Stimulated activated CD4-positive, alpha-beta T cell treated with anti-CD3 and anti-CD28 coated beads, Interleukin-4, amount 100 ng/mL, for 48 hours (primary cell): ENCODE measurements at regions not wholly inside any gene's neighbourhood (a gene's known extent, or its start where the extent isn't known, plus 50 kb on each side); places are given as distances from the start of the nearest gene placed in this dataset.
"Not testable (repeated sequence)": the region's sequence is repeated elsewhere in the genome, so short reads cannot be mapped to it uniquely, and the experiment has no call there.

ENCODE experiments used
- DNase-seq, 2 donors: peaks; one replicate each; pipeline ENCODE4 v3.0.0-alpha.2; 2020; ENCODE audit warnings: low read depth in 2 of 2

GRCh38 chr1:70751676-70752287 lies 295.8 kb downstream of the PTGER3 start:
- DNase-seq: not testable (repeated sequence)

GRCh38 chr1:70754701-70755100 lies 292.9 kb downstream of the PTGER3 start:
- no peak for DNase-seq

- no peak for DNase-seq
Observed at GRCh38 chr1:70760154-70760553, 287.5 kb downstream of the PTGER3 start.

GRCh38 chr1:70762386-70762785 lies 285.2 kb downstream of the PTGER3 start:
- no peak for DNase-seq

- DNase-seq: no peak
Observed at GRCh38 chr1:70764747-70765146, 282.9 kb downstream of the PTGER3 start.

GRCh38 chr1:70767377-70767776 lies 280.2 kb downstream of the PTGER3 start:
- DNase-seq: no peak

GRCh38 chr1:70768216-70768615 lies 279.4 kb downstream of the PTGER3 start:
- DNase-seq: no peak

- DNase-seq: no peak
Observed at GRCh38 chr1:70778056-70778762, 269.4 kb downstream of the PTGER3 start.

- DNase-seq: no peak
Observed at GRCh38 chr1:70778934-70779333, 268.7 kb downstream of the PTGER3 start.

GRCh38 chr1:70779571-70779970 lies 268.0 kb downstream of the PTGER3 start:
- no peak for DNase-seq

- no peak for DNase-seq
Observed at GRCh38 chr1:70785287-70785686, 262.3 kb downstream of the PTGER3 start.

GRCh38 chr1:70790232-70790923 lies 257.2 kb downstream of the PTGER3 start:
- DNase-seq: no peak

- DNase-seq: not testable (repeated sequence)
Observed at GRCh38 chr1:70795064-70795463, 252.6 kb downstream of the PTGER3 start.

GRCh38 chr1:70796298-70796697 lies 251.3 kb downstream of the PTGER3 start:
- DNase-seq: not testable (repeated sequence)

GRCh38 chr1:70802625-70803024 lies 245.0 kb downstream of the PTGER3 start:
- not testable (repeated sequence) for DNase-seq

GRCh38 chr1:70805641-70806040 lies 242.0 kb downstream of the PTGER3 start:
- DNase-seq: no peak

- DNase-seq: no peak
Observed at GRCh38 chr1:70807088-70807664, 240.4 kb downstream of the PTGER3 start.

- DNase-seq: no peak
Observed at GRCh38 chr1:70809069-70809468, 238.5 kb downstream of the PTGER3 start.

GRCh38 chr1:70811815-70812214 lies 235.8 kb downstream of the PTGER3 start:
- DNase-seq: no peak

- DNase-seq: no peak
Observed at GRCh38 chr1:70812442-70813109, 235.0 kb downstream of the PTGER3 start.

GRCh38 chr1:70818401-70818800 lies 229.2 kb downstream of the PTGER3 start:
- DNase-seq: no peak

- DNase-seq: no peak
Observed at GRCh38 chr1:70819231-70819630, 228.4 kb downstream of the PTGER3 start.
